Stimulated activated CD8-positive, alpha-beta memory T cell treated with anti-CD3 and anti-CD28 coated beads, Interleukin-4, amount 100 ng/mL, for 48 hours (primary cell): ENCODE measurements at regions not wholly inside any gene's neighbourhood (a gene's known extent, or its start where the extent isn't known, plus 50 kb on each side); places are given as distances from the start of the nearest gene placed in this dataset.
"Not testable (repeated sequence)": the region's sequence is repeated elsewhere in the genome, so short reads cannot be mapped to it uniquely, and the experiment has no call there.

ENCODE experiments used
- DNase-seq: peaks from one replicate; pipeline ENCODE4 v3.0.0-alpha.2; 2020

DNA sequence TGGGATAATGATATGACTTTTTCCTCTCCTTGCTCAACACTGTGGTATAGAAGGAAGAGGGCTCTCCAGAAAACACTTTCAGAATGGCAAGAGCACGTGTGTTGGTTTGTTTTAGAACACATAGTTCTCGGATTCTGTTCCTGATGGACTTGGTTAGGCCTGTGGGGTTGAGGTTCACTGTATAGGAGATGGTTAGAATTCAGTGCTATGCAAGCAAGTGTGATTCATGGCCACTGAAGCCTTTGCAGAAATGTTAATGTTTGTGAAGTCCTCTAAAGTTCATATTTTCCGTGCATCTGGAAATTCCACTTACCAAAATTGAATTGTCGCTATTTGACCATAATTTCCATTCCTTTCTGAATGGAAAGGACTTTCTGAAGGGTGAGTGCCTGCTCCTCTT lies 233.2 kb upstream of the DDHD1 start:
- no peak for DNase-seq

DNA sequence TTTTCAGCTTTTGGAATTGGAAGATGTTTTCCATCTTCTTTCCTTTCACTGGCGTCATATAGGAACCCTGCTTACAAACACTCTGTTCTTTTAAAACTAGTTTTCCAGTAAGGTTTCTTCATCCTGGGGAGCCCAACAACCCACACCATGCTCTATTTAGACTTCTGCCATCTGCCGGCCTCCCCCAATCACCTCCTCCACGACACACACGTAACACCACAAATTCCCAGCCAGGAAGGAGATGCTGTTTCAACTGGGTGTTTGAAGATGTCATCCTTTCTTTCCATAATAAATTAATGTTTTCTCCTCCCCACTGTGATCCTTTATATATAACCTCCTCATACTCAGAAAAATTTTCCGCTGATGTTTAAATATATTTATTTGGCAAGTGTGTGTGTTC lies 231.4 kb upstream of the DDHD1 start:
- no peak for DNase-seq

DNA sequence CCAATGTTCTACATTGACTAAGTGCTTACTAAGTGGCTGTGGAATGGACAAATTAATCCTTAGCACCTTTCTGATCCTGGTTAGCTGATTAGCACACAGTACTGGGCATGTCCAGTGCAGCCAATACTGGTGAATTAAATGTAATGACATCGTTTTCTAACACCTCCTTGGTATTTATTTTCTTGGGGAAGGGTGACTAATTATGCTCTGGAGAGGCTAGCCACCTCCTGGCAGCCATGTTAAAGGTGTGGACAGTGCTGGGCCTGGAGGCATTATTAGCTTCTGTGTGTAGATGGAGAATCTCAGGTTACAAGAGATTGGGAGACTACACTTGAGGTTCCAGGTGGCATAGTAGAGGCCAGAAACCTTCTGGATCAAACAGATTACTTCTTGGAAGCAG lies 230.9 kb upstream of the DDHD1 start:
- DNase-seq = no peak

DNA sequence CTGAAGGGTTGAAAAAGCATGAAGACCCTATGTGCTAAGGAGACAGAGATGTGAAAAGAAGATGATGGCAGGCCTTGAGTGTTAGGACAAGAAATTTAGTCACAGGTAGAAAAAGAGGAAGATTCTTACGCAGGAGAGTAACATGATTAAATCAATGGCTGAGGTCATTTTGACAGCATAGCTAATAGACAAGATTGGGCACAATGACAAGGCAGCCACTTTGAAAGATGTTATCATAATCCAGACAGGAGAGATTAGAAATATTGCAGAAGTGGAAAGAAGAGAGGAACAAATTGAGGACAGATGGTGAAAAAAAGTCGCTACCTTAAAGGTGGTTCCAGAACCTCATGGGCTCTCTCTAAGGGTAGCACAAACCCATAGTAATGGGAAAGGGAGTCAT lies 228.8 kb upstream of the DDHD1 start:
- no peak for DNase-seq

DNA sequence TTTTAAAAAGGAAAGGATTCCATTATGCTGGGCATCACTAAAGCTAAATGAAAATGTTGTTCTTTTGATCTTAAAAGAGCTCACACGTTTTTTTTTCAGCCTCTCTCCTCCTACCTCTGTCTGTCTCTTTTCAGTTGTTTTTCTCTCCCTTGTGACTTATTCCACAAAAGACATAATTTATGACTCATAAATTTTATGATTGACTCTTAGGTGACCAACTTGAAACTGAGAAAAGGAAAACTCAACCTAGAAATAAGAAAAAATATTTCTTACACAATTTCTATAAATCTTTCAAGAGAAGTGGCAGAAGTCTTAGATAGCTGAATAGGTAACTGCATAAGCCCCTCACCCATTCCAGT lies 227.7 kb upstream of the DDHD1 start:
- DNase-seq = no peak

DNA sequence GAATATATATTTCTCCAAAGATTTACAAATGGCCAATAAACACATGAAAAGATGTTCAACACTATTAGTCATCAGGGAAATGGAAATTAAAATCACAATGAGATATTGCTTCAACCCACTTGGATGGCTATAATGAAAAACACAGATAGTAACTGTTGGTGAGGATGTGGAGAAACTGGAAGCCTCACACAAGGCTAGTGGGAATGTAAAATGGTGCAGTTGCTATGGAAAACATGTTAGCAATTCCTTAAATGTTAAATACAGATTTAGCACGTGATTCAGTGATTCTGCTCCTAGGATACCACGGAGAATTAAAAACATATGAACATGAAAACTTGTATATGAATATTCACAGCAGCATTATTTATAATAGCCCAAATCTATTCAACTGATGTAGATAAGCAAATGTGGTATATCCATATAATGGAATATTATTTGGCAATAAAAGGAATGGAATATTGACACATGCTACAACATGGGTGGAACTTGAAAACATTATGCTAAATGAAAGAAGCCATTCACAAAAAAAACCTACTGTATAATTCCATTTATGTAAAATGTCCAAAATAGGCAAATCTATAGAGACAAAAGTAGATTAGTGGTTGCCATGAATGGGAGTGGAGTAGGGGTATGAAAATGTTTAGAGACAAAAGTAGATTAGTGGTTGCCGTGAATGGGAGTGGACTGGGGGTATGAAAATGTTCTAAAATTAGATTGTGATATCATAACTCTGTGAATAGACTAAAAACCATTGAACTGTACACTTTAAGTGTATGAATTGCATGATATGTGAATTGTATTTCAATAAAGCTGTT lies 227.1 kb upstream of the DDHD1 start:
- no peak for DNase-seq

DNA sequence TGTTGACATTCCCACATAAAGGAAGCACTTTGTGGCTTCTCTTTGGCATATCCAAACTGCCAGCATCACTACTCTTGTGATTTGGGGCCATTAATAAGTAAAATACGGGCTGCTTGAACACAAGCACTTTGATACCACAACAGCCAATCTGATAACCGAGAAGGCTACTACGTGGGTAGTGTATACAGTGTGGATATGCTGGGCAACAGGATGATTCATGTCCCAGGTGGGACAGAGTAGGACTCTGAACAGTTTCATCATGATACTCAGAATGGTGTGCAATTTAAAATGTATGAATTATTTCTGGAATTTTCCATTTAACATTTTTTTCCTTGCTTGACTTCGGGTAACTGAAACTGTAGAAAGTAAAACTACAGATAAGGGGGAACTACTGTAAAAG lies 225.0 kb upstream of the DDHD1 start:
- DNase-seq = no peak

DNA sequence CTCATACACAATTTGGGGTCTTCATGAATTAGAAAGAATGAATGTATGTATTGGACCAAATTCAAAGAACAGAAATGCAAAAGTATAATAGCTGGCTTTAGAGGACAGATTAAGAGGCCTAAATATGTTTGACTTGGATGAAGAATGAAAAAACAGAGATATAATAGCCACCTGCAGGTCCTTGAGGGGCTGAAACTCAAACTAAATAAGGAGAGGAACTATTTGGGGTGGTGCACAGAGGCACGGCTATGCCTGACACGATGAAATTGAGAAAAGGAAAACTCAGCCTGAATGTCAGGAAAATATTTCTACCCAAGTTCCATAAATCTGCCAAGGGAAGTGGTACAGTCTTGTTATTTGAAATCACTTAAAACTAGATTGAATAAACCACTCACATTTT lies 222.9 kb upstream of the DDHD1 start:
- no peak for DNase-seq

DNA sequence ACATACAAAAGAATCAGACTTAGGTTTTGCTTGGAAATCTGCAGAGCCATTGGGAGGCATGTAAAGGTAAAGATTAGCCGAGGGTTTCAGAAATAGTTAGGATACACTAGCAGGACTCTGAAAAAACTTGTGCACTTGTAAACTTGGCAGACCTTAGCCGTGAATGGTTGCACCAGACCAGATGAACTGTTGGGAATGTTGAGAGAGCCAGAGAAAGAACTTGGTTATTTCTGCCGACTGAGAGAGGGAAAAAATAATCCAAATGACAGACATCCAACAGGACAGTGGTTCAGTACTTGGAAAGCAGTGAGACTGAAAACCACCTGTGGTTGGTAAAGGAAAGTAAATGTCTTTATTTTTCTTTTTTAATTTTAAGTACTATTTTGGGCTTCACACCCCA lies 222.5 kb upstream of the DDHD1 start:
- no peak for DNase-seq

DNA sequence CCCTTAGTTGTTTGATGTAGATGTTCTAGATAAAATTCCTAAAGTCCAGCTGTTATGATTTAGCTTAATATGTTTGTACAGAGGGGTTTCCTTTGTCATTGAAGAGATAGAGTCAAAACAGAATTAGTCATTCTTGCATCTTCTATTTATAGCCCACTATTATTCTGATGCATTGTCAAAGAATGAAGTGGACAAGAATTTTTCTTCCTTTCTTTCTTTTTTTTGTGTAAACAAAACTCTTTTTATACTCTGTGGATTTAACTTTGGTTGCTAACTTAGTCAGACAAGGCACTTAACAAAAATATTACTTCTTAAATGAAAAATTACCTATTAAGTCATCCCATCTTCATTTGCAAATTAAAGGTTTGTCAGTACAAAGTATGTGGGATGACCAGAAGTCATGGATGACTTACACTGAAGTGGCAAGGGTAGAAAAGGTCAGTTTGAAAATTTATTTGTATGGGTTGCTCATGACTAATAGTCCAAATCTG lies 215.6 kb upstream of the DDHD1 start:
- DNase-seq = no peak

DNA sequence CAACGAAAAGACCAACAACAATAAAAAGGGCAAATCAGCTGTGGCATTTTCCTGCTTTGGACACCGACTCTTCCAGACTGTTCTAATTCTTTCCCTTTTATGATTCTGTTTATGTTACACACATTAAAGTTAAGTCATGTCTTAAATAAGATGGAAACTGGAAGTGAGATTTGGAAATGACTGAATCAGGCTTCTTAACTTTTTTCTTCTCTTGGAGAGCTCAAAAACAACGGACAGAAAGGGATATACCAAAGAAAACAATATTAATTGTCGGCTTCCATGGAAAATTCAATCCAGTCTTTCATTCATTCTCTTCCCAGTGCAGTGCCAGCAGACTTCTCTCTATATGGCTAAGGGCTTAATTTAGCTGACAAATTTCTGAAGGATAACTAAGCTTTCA lies 214.9 kb upstream of the DDHD1 start:
- no peak for DNase-seq

DNA sequence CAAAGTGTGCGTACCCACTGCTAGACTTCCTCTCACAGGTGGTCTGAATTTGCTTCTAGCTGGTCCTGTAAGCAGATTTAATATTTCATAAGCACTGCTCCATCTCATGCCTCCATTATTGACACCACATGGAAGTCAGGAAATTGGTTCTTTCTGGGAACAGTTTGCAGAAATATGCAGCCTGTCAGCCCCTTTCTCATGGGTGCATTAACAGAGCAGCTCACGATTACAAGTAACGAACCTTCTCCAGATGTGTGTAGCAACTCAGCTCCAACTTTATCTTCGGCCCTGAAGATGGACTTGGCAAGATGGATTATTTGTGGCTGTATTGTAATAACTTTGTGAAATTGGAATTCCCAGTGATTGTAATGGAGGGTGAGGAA lies 214.5 kb upstream of the DDHD1 start:
- DNase-seq = no peak

DNA sequence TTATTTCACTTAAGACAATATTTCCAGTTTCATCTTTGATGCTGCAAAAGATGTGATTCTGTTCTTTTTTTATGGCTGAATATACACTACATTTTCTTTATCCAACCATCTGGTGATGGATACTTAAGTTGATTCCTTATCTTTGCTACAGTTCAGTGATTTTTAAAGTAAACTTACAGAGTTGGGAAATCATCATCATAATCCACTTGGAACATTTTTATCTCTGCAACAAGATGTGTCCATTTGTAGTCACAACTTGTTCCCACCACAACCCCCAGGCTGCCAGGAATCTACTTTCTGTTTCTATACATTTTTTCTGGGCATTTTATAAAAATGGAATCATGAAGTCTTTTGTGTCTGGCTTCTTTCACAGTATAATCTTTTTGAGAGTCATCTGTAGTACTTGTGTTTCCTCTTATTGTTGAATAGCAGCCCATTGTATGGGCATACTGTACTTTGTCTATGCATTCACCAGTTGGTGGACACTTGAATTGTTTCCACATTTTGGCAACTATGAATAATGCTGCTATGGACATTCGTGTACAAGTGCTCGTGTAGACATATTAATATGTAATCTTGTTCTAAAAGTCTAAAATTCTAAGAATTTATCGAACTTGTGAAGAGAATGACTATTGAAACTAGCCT lies 212.5 kb upstream of the DDHD1 start:
- no peak for DNase-seq

DNA sequence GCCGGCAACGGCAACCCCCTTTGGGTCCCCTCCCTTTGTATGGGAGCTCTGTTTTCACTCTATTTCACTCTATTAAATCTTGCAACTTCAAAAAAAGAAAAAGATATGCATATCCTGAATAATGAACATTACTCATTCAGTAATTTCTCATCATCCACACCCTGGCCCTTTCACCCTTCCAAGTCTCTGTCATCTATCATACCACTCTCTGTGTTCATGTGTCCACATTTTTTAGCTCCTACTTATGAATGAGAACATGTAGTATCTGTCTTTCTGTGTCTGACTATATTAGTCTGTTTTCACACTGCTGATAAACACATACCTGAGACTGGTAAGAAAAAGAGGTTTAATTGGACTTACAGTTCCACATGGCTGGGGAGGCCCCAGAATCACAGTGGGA lies 209.8 kb upstream of the DDHD1 start:
- DNase-seq = not testable (repeated sequence)

DNA sequence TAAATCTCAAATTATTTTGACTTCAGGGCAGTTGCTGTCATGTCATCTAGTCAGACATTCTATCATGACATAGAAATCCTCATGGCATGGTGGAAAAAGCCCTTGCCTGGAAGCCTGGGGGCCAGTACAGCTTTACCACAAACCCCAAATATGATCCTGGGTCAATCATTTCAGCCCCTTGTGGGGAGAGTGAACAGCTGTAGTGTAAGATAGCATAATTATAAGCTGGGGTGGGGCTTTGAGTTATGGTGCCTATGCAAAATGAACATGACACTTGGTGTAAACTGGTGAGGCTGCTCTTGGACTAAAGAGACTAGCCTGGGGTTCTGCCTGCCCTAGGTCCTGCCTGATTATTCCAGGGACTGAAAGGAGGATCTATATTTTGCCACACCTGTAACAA lies 207.7 kb upstream of the DDHD1 start:
- DNase-seq = no peak

DNA sequence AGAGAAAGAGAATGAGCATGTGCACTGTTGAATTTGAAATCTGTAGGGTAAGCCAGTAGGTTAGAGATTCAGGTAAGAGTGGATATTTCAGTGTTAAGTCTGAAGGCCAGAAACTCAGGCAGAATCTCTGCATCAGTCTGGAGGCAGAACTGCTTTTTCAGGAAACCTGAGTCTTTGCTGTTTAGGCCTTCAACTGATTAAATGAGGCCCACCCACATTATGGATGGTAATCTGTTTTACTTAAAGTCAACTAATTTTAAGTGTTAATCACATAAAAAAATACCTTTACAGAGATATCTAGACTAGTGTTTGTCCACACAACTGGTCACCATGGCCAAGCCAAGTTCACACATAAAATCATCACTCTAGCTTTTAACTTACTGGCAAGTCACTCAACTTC lies 205.0 kb upstream of the DDHD1 start:
- no peak for DNase-seq

DNA sequence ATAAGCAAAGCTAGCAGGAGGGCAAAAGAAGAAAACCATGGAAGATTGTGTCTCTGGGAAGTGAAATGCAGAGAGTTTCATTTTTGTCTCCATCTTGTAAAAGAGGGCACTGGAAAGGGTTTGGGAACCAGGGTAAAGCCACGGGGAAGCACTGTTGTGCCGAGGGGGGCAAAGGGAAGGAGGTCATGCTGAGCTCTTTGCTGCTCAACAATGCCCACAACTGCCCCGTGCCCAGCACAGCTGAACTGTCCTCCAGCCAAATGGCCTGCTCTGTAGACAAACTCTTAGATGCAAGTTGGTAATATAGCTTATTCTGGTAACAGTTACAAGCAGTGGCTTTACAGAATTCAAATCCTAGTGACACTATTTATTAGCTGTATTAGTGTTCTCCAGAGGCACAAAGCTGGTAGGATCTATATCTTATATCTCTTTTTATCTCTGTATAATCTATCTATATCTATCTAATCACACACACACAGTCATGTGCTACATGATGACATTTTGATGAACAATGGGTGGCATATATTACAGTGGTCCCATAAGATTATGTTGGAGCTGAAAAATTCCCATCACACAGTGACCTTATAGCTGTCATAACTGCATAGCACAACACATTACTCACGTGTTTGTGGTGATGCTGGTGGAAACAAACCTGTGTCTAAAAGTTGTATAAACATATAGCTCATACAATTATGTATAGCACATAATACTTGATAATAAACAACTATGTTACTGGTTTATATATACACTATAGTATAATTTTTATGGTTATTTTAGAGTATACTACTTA lies 203.4 kb upstream of the DDHD1 start:
- no peak for DNase-seq

DNA sequence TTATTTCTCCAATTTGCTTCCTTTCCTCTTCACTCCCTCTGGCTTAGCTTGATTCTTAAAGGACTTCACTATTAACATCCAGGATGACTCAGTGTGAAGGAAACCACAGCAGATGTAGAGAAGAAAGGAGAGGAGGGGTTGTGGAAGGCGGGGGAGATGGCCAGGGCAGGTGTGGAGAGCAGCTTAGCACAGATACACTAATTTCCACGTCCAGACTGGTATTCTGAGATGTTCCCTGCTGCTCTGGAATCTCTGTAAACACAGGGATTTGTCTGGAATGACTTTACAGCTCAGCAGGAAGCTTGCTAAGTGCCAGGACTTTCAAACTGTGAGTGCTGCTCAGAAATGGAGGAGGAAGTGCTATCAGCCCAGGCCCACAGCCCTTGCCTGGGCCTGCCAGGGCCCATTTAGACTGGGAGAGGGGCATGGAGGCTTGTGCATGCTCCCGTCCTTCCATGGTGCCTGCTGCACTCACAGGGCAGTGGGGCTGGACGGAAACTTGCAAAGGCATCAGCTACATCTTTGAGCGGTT lies 202.5 kb upstream of the DDHD1 start:
- no peak for DNase-seq

DNA sequence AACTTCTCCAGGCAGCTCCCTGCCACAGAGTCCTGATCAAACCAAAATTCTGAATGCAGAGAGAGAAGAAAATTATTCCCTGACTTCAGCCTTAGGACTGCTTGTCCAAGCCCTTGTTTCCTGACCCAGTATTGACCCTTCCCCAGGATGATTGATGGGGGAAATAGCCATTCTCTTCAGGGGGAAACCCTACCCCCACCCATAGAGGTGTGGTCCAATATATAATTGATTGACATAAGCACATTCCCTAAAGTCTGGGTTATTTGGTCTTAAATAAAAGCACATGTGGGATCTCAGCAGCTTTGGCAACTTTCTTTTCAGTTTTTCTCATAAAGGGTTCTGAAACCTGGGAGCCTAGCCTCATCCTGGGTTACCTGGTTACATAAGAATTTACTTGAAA lies 201.2 kb upstream of the DDHD1 start:
- no peak for DNase-seq

DNA sequence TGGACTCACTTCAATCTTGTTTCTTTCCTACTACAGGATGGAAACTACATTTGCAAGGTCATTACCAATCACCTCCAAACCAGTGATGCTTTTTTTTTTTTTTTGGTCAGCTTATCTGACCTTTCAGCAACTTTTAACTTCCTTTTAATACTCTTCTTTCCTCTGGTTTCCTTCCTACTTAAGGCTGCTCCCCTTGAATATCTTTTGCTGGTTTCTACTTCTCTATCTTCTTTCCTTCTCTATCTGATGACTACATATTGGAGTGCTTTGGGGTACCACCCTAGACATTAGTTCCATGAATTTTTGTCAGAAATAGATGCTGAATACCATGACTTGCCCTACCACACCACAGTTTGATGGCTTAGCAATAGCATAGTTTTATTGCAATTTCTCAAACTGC lies 197.7 kb upstream of the DDHD1 start:
- no peak for DNase-seq

DNA sequence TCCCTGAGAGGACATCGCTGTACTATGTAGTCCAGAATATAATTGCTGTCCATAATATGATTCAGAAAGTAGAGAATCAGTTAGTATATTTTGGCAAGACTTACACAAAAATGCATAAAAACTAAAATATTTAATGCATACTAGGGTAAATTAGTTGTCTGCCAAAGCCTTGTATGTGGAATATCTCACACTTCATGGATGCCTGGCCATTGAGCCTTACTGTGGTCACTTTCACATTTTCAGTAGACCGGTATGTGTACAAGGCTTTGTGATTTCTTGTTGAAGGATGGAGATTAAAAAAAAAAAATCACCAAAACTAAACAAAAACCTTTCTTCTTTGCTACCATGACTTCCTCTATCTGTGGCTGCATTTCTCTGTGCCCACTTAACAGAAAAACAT lies 197.3 kb upstream of the DDHD1 start:
- DNase-seq = no peak

DNA sequence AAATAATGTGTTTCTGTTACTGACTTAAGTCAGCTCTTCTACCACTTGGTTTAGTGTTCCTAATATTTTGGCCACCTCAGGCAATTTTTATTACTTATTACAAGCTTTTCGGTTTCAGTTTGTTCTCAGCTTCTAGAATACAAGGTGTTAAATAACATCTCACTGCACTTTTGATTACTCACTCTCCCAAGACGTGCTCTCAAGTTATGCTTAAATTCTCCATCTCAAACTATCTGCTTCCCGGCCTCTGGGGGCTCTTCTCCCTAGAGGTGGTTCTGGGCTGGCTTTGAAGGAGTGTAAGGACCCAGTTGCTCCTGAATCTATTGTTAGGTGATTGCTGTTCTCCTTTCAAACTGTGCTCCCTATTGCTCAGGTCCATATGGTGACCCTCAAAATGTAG lies 193.9 kb upstream of the DDHD1 start:
- no peak for DNase-seq

DNA sequence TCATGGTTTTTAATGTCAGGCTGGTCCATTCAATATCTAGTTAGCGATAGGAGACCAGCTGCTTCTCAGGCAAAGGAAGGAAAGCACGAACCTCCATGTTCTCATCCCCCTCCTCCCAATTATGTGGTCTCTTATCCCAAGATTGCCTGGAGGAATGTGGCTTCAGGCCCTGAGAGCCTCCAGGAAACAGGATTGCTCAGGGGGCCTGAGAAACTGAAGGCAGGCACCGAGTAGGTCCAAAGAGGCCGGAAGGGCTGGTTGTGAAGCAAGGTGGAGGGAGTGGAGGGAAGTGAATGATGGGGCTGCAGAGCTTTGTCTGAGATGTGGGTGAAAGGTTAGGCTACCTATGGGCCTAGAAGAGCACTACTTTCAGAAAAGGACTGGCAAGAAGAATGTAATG lies 188.2 kb upstream of the DDHD1 start:
- DNase-seq = no peak

DNA sequence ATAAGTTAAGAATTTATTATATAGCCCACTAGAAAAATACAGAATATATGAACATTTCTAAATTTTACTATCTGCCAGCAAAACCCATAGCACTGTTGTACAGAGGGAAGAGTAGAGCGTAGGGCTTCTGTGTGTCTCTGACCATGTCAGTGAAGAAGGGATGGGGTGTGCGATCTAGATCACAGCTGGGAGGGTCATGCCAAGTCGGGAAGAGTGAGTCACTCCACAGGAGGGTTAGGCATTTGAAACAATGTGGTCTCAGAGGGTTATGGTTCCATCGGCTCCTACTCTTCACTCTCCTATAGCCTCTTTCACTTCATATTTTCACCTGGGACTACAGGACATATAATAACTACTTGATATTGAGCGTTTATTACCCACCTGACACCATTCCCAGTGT lies 185.1 kb upstream of the DDHD1 start:
- DNase-seq = no peak
